Gastrocnemius medialis (tissue), 4 donors: ENCODE measurements at regions not wholly inside any gene's neighbourhood (a gene's known extent, or its start where the extent isn't known, plus 50 kb on each side); places are given as distances from the start of the nearest gene placed in this dataset.

Experiments used
- ATAC-seq, 2 donors: fragments of 150-250 bp; one replicate each; pipeline ENCODE4 v1.9.1; 2016
- DNase-seq, 2 donors: peaks; one replicate each; pipeline ENCODE4 v3.0.0-alpha.2; 2019
- H3K27ac ChIP-seq, 4 donors: fragments of 200-600 bp; sonication (generic); 1 replicate in 1 of 4; 2 replicates in 3 of 4; pipeline ENCODE4 v1.5.1; 2016 to 2018; ENCODE audit warnings: mild to moderate bottlenecking in 2 of 4, moderate library complexity in 1 of 4
- H3K27me3 ChIP-seq, 3 donors: fragments of 200-600 bp; sonication (generic) in 2 of 3; 1 replicate in 1 of 3; 2 replicates in 2 of 3; pipeline versions ENCODE4 v1.5.1 to v1.6.0; 2016 to 2019; ENCODE audit warnings: mild to moderate bottlenecking in 1 of 3, moderate library complexity in 1 of 3
- H3K36me3 ChIP-seq, 2 donors: fragments of 200-600 bp; sonication (generic) in 1 of 2; one replicate each; pipeline ENCODE4 v1.5.1; 2017 to 2018
- H3K4me1 ChIP-seq, 2 donors: fragments of 200-600 bp; sonication (generic) in 1 of 2; one replicate each; pipeline ENCODE4 v1.5.1; 2016 to 2017; ENCODE audit warnings: mild to moderate bottlenecking in 2 of 2
- H3K4me3 ChIP-seq, 4 donors: fragments of 200-600 bp; sonication (generic) in 3 of 4; 1 replicate in 1 of 4; 2 replicates in 3 of 4; pipeline ENCODE4 v1.5.1; 2016 to 2019; ENCODE audit warnings: mild to moderate bottlenecking in 2 of 4
- H3K9me3 ChIP-seq, 3 donors: fragments of 200-600 bp; sonication (generic) in 2 of 3; 1 replicate in 1 of 3; 2 replicates in 2 of 3; pipeline ENCODE4 v1.5.1; 2016 to 2019
- CTCF ChIP-seq, 5 experiments: fragments of 450-650 bp in 3 of 5; fragments of 200-600 bp in 2 of 5; sonication (generic) in 2 of 5; IDR thresholded peaks in 4 of 5; conservative IDR thresholded peaks in 1 of 5; 1 replicate in 4 of 5; 2 replicates in 1 of 5; pipeline ENCODE4 v1.5.1; 2016 to 2019; ENCODE audit warnings: antibody characterized with exemption in 5 of 5, mild to moderate bottlenecking in 3 of 5, moderate library complexity in 3 of 5
- POLR2A ChIP-seq, 2 donors: fragments of 450-650 bp; IDR thresholded peaks; one replicate each; pipeline ENCODE4 v1.6.1; 2017; ENCODE audit warnings: antibody characterized with exemption in 2 of 2, mild to moderate bottlenecking in 2 of 2, moderate library complexity in 2 of 2
- in situ Hi-C, 4 donors: fragments of 200-750 bp; cut with MboI; loops; one replicate each; pipeline versions ENCODE4 v1.15.0 to v1.8.0; 2017; ENCODE audit warnings: low sequenced_read_pairs in 4 of 4
- intact Hi-C: fragments of 100-400 bp; cut with DNase I; formaldehyde crosslinking; loops from one replicate; pipeline ENCODE4 v1.15.1; 2023; ENCODE audit warnings: low total_unique reads

- Histone ChIP-seq H3K4me1 (peaks cover 11 to 12% of the 10 kb centered on the region in 2 donors), H3K27ac (no peak overlapping the region), H3K4me3 (no peak overlapping the region), H3K9me3 (no peaks in the 10 kb centered on the region), H3K36me3 (no peaks in the 10 kb centered on the region), H3K27me3 (no peaks in the 10 kb centered on the region)
- ATAC-seq, result no peak
- intact Hi-C loops (no loop called here), in situ Hi-C loops (loop anchor here in 1 of 4 donors (25.0 kb wide), 1 partner anchor 459 kb away; no protein-coding TSS in a partner anchor)
- TF ChIP-seq POLR2A (IDR thresholded peaks at IDR 0.05) (no peak), CTCF (IDR thresholded peaks at IDR 0.05 in 4 of 5, conservative IDR thresholded peaks at IDR 0.05 in 1 of 5) (no peak)
- no peak for DNase-seq
Measured at GRCh38 chr5:133895979-133896845, 72.2 kb downstream of the C5orf15 start.

- ATAC-seq, result peak; percentile 77 to 92
Measured at GRCh38 chr5:133894143-133894542, 74.3 kb downstream of the C5orf15 start.

GRCh38 chr5:133892774-133893173 lies 75.7 kb downstream of the C5orf15 start:
- Histone ChIP-seq H3K4me3 (no peak overlapping the region), H3K9me3 (no peaks in the 10 kb centered on the region), H3K36me3 (no peaks in the 10 kb centered on the region), H3K27me3 (no peaks in the 10 kb centered on the region), H3K27ac (no peak overlapping the region), H3K4me1 (peaks cover 11 to 12% of the 10 kb centered on the region in 2 donors)
- intact Hi-C loops, result no loop called here
- TF ChIP-seq POLR2A (IDR thresholded peaks at IDR 0.05) (no peak), CTCF (IDR thresholded peaks at IDR 0.05 in 4 of 5, conservative IDR thresholded peaks at IDR 0.05 in 1 of 5) (no peak)
- no peak for DNase-seq
- no peak for ATAC-seq
- in situ Hi-C loops, result loop anchor here in 1 of 4 donors (25.0 kb wide), 1 partner anchor 455 kb away; no protein-coding TSS in a partner anchor

More at GRCh38 chr5:133894143-133894542, 74.3 kb downstream of the C5orf15 start:
- Histone ChIP-seq H3K36me3 (no peaks in the 10 kb centered on the region), H3K27me3 (no peaks in the 10 kb centered on the region), H3K9me3 (no peaks in the 10 kb centered on the region), H3K27ac (peak overlapping the region; percentile 2 to 25 (median 17)), H3K4me3 (no peak overlapping the region), H3K4me1 (peaks cover 11 to 12% of the 10 kb centered on the region in 2 donors)
- intact Hi-C loops (no loop called here), in situ Hi-C loops (loop anchor here in 1 of 4 donors (25.0 kb wide), 1 partner anchor 457 kb away; no protein-coding TSS in a partner anchor)
- TF ChIP-seq POLR2A (IDR thresholded peaks at IDR 0.05) (no peak), CTCF (IDR thresholded peaks at IDR 0.05 in 4 of 5, conservative IDR thresholded peaks at IDR 0.05 in 1 of 5) (no peak)
- DNase-seq, result no peak

GRCh38 chr5:133892306-133892705 lies 76.1 kb downstream of the C5orf15 start:
- no peak overlapping the region for H3K4me3 ChIP-seq
- no peak for ATAC-seq
- no peak for DNase-seq
- H3K27me3 ChIP-seq, result no peaks in the 10 kb centered on the region
- H3K9me3 ChIP-seq, result no peaks in the 10 kb centered on the region
- intact Hi-C loops, result no loop called here
- no peak overlapping the region for H3K27ac ChIP-seq
- in situ Hi-C loops, result loop anchor here in 1 of 4 donors (25.0 kb wide), 1 partner anchor 455 kb away; no protein-coding TSS in a partner anchor
- no peaks in the 10 kb centered on the region for H3K36me3 ChIP-seq
- TF ChIP-seq CTCF (IDR thresholded peaks at IDR 0.05 in 4 of 5, conservative IDR thresholded peaks at IDR 0.05 in 1 of 5) (no peak), POLR2A (IDR thresholded peaks at IDR 0.05) (no peak)
- H3K4me1 ChIP-seq, result peaks cover 11 to 12% of the 10 kb centered on the region in 2 donors
